Tibial nerve (tissue), 4 donors: ENCODE measurements at regions not wholly inside any gene's neighbourhood (a gene's known extent, or its start where the extent isn't known, plus 50 kb on each side); places are given as distances from the start of the nearest gene placed in this dataset.

Experiments used
- DNase-seq, 2 donors: peaks; one replicate each; pipeline ENCODE4 v3.0.0-alpha.2; 2019; ENCODE audit warnings: low spot score in 2 of 2
- H3K27ac ChIP-seq, 4 donors: fragments of 200-600 bp; sonication (generic) in 3 of 4; one replicate each; pipeline ENCODE4 v1.5.1; 2017 to 2019; ENCODE audit warnings: mild to moderate bottlenecking in 1 of 4
- H3K27me3 ChIP-seq, 2 donors: fragments of 200-600 bp; sonication (generic) in 1 of 2; one replicate each; pipeline versions ENCODE4 v1.5.1 to v1.6.0; 2017 to 2019
- H3K36me3 ChIP-seq, 3 donors: fragments of 200-600 bp; sonication (generic); one replicate each; pipeline ENCODE4 v1.5.1; 2018 to 2019
- H3K4me1 ChIP-seq, 4 donors: fragments of 200-600 bp; sonication (generic) in 3 of 4; one replicate each; pipeline ENCODE4 v1.5.1; 2017 to 2019
- H3K4me3 ChIP-seq, 4 donors: fragments of 200-600 bp; sonication (generic) in 3 of 4; one replicate each; pipeline ENCODE4 v1.5.1; 2017 to 2019; ENCODE audit warnings: mild to moderate bottlenecking in 1 of 4, moderate library complexity in 1 of 4
- H3K9me3 ChIP-seq, 4 donors: fragments of 200-600 bp; sonication (generic) in 3 of 4; one replicate each; pipeline ENCODE4 v1.5.1; 2017 to 2019
- CTCF ChIP-seq, 5 experiments: fragments of 200-600 bp in 3 of 5; fragments of 450-650 bp in 2 of 5; sonication (generic) in 3 of 5; IDR thresholded peaks; one replicate each; pipeline ENCODE4 v1.5.1; 2016 to 2019; ENCODE audit warnings: antibody characterized with exemption in 5 of 5, mild to moderate bottlenecking in 3 of 5, moderate library complexity in 2 of 5
- EP300 ChIP-seq, 2 donors: sonication (generic); formaldehyde crosslinking; IDR thresholded peaks; one replicate each; pipeline ENCODE4 v1.6.1; 2017; ENCODE audit warnings: antibody characterized with exemption in 2 of 2, mild to moderate bottlenecking in 1 of 2
- POLR2A ChIP-seq, 2 donors: fragments of 450-650 bp; IDR thresholded peaks; one replicate each; pipeline ENCODE4 v1.6.1; 2017; ENCODE audit warnings: antibody characterized with exemption in 2 of 2, mild to moderate bottlenecking in 2 of 2, moderate library complexity in 2 of 2
- WGBS, 2 donors: methylation state at CpG; one replicate each; pipeline ENCODE4 v1.1.5; 2018; 5-methylcytosine and 5-hydroxymethylcytosine counted together

GRCh38 chr2:224310943-224311625 is 90.8 kb downstream of the FAM124B start:
- WGBS, 2 donors: 71 to 73% methylated on average over 8 of the region's 8 CpGs
- no peaks in the 10 kb centered on the region for H3K36me3 ChIP-seq
- H3K4me3 ChIP-seq: no peak overlapping the region
- H3K4me1 ChIP-seq: peaks cover 0 to 8% (median 0%) of the 10 kb centered on the region in 4 donors
- H3K27ac ChIP-seq: no peak overlapping the region
- no peak for DNase-seq
- no peaks in the 10 kb centered on the region for H3K9me3 ChIP-seq
- no peaks in the 10 kb centered on the region for H3K27me3 ChIP-seq
- no peak for TF ChIP-seq CTCF (IDR thresholded peaks at IDR 0.05)

GRCh38 chr2:224309176-224309575 is 92.7 kb downstream of the FAM124B start:
- no peak for DNase-seq
- 74 to 77% methylated on average over 4 of the region's 4 CpGs for WGBS, 2 donors
- Histone ChIP-seq H3K27me3 (no peaks in the 10 kb centered on the region), H3K4me3 (no peak overlapping the region), H3K36me3 (no peaks in the 10 kb centered on the region), H3K27ac (no peak overlapping the region), H3K4me1 (peaks cover 0 to 8% (median 0%) of the 10 kb centered on the region in 4 donors), H3K9me3 (no peaks in the 10 kb centered on the region)
- no peak for TF ChIP-seq POLR2A (IDR thresholded peaks at IDR 0.05)
- no peak for TF ChIP-seq EP300 (IDR thresholded peaks at IDR 0.05)
- no peak for TF ChIP-seq CTCF (IDR thresholded peaks at IDR 0.05)

- WGBS, 2 donors: 33 to 35% methylated on average over 2 of the region's 2 CpGs
- Histone ChIP-seq H3K9me3 (no peaks in the 10 kb centered on the region), H3K27me3 (no peaks in the 10 kb centered on the region), H3K4me3 (no peak overlapping the region), H3K36me3 (no peaks in the 10 kb centered on the region), H3K27ac (no peak overlapping the region), H3K4me1 (peaks cover 0 to 8% (median 0%) of the 10 kb centered on the region in 4 donors)
- TF ChIP-seq POLR2A (IDR thresholded peaks at IDR 0.05) (no peak), EP300 (IDR thresholded peaks at IDR 0.05) (no peak), CTCF (IDR thresholded peaks at IDR 0.05) (no peak)
- DNase-seq: no peak
These were observed 93.5 kb downstream of the FAM124B start for GRCh38 chr2:224308272-224308911.

- Histone ChIP-seq H3K27ac (no peak overlapping the region), H3K36me3 (no peaks in the 10 kb centered on the region), H3K4me3 (no peak overlapping the region), H3K9me3 (no peaks in the 10 kb centered on the region), H3K27me3 (no peaks in the 10 kb centered on the region), H3K4me1 (peaks cover 0 to under 1% (median 0%) of the 10 kb centered on the region in 4 donors)
- DNase-seq: no peak
- TF ChIP-seq EP300 (IDR thresholded peaks at IDR 0.05) (no peak), POLR2A (IDR thresholded peaks at IDR 0.05) (no peak), CTCF (IDR thresholded peaks at IDR 0.05) (no peak)
- 85 to 86% methylated on average over 8 of the region's 8 CpGs for WGBS, 2 donors
These were observed 99.0 kb downstream of the FAM124B start for GRCh38 chr2:224302952-224303351.

- no peaks in the 10 kb centered on the region for H3K36me3 ChIP-seq
- DNase-seq: no peak
- TF ChIP-seq EP300 (IDR thresholded peaks at IDR 0.05): no peak
- no peak for TF ChIP-seq CTCF (IDR thresholded peaks at IDR 0.05)
- TF ChIP-seq POLR2A (IDR thresholded peaks at IDR 0.05): no peak
- no peaks in the 10 kb centered on the region for H3K4me1 ChIP-seq
- no peak overlapping the region for H3K4me3 ChIP-seq
- no peaks in the 10 kb centered on the region for H3K9me3 ChIP-seq
- H3K27me3 ChIP-seq: peaks cover 0 to 4% of the 10 kb centered on the region in 2 donors
- 60 to 66% methylated on average over 6 of the region's 6 CpGs for WGBS, 2 donors
- no peak overlapping the region for H3K27ac ChIP-seq
These were observed 107.9 kb downstream of the FAM124B start for GRCh38 chr2:224293976-224294375.
